NCI-H2081 (cell line): ENCODE measurements at regions not wholly inside any gene's neighbourhood (a gene's known extent, or its start where the extent isn't known, plus 50 kb on each side); places are given as distances from the start of the nearest gene placed in this dataset.
"Not testable (repeated sequence)": the region's sequence is repeated elsewhere in the genome, so short reads cannot be mapped to it uniquely, and the experiment has no call there.

Experiments
- DNase-seq, 2 experiments: peaks; one replicate each; lab custom pipeline; 2025; lab: John Stamatoyannopoulos, UW

DNA sequence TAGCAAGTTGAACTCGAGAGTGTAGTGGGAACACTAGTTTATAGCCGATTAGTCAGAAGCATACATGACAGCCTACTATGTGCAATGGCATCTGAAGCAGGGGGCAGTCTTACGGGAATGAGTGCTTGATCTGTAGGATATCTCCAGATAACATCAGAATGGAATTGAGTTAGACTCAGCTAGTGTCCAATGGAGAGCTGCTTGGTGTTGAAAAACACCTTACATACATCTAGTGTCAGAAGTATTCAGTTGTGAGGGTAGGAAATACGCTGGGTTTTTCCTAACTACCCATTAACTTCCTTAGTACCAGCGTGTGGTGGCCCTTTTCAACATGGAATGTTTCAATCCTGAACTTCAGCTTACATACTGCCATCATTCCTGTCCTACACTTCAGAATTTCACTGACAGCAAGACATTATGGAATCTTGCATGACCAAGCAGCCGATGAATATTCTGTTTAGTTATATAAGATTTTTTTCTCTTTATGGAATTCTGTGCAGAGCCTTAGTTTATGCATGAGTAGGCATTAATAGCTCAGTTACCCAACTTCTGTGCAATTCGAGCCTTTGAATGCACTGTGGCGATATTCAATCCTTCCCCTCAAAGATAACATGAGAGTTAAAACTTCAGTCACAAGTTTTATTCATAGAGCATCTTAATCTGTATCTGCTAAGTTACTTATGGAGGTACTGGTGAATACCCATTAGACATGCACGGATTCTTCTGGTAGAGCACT is 218.6 kb upstream of the MOCS1 start:
- DNase-seq: no peak

DNA sequence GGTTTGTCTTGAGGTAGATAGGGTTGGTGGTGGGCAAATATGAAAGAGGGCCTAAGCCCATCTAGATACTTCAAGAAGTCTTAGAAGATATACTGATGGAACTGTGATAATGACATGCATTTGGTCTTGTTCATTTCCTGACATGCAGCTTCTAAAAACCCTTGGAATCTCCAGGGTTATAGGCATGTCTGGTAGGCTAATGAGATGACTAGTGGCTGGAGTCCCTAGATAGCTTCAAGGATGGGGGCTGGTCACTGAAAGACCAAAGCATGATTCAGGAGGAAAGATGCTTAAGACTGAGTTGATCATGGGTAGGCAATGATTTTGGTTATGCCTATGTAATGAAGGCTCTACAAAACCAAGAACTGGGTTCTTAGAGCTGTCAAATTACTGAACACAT is 217.9 kb upstream of the MOCS1 start:
- no peak for DNase-seq

DNA sequence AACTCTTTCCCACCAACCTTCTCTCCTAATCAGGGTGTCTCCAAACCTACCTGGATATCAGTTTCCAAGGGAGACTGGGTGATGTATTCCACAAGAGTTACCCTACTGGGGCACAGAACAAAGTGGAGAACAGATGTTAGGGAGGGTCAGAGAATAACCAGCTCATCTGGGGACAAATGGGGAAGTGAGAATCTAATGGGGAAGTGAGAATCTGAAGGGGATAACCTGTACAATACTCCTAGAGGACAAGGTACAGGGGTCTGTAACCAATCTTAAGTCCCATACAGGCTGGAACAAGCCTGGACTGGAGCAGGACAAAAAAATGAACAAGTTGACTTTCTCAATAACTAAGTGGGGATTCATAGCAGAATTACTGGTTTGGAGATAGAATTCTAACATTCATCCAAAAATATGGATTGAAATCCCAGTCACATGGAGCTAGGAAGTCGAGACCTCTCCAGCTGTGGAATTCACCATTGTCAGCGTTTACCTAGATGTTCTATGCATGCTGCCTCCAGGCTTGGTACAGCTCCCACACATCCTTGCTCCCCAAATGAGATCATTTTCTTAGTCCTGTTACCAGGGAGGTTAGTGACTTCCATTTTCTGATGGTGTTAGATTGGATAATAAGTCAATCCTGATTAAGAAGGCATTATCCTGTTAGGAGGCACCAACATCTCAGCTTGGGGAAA is 214.8 kb upstream of the MOCS1 start:
- DNase-seq: no peak

DNA sequence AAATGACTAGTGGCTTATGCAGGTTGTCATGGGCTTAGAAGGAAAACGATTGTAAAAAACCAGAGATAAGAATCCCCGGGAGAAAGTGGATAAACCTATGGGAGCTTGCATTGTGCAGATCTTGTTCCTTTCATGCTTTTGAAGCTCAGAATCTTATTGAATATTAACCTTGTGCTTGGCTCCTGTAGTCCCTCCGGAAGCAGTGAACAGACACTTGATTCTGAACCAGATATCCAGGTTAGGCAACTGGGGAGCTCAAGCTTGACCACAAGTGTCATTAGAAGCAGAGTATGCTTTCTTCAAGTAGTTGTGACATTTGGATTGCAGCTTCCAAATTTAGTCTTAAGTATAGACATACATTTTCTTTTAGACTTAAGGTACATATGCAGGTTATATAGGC is 212.6 kb upstream of the MOCS1 start:
- DNase-seq: no peak

DNA sequence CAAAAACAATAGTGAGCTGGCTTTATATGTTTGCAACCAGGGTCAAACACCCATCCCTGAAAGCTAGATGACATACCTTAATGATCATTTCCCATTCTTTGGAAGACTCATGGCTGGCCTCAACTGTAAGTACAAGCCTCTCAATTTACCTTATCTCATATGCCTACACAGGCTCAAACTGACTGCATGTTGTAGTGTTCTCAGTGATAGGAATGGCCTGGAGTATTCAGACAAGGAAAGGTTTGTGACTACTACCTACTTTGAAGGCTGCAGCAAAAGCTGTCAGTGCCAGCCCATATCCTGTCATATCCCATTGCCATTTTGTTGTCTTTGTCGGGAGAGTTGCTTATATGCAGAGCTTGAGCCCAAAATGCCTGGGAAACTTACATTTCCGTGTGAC is 205.2 kb upstream of the MOCS1 start:
- DNase-seq: no peak

DNA sequence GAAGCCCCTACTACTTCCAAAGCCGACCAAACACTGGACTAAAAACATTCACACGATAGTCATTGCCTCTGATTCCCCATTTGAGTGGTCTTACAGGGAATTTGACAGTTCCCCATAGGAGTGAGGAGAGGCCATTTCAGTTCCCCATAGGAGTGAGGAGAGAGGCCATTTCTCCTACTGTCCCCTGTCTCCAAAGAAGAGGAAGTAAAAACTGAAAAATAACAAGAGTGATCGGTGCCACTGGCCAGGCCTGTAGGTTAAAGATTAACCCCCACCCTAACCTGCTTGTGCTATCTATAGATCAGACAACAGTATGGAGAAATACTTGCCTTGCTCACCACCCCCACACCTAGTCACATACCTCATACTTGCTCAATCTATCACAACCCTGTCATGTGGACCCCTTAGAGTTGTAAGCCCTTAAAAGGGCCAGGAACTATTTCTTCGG is 204.0 kb upstream of the MOCS1 start:
- no peak for DNase-seq

DNA sequence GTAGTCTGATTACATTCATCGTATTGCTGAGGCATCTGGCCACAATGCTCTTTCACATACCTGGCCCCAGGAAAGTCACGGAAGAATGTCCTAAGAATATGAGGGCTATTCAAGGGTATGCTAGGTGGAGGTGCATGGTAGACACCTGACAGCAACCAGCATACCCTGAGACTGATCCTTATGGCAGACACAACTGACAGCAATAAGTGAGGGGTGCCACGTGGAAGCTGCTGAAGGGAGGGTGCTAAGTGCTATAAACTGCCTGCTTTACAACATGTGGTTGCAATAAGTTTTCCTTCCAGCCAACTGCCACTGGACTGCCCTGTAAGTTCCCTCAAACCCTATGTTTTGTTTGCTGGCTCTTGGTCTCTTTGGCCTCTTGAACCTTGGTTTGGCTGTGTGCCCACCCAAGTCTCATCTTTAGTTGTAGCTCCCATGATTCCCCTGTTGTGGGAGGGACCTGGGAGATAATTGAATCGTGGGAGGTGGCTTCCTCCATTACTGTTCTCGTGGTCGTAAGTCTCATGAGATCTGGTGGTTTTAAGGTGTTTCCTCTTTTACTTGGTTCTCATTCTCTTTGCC is 201.3 kb upstream of the MOCS1 start:
- DNase-seq: no peak

DNA sequence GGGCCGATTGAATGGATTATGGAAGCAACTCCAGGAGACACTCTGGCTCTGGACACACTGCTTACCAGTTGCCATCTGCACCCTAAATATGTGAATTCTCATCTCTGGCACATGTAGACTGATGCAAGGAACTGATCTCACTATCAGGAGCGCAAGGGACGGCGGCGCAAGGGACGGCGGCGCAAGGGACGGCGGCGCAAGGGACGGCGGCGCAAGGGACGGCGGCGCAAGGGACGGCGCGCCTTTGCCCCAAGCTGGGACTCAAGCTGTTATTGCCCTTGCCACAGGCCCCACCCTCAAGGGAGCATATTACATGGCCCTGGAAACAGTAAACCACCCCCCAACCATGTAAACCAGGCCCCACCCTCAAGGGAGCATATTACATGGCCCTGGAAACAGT is 199.7 kb upstream of the MOCS1 start:
- not testable (repeated sequence) for DNase-seq

DNA sequence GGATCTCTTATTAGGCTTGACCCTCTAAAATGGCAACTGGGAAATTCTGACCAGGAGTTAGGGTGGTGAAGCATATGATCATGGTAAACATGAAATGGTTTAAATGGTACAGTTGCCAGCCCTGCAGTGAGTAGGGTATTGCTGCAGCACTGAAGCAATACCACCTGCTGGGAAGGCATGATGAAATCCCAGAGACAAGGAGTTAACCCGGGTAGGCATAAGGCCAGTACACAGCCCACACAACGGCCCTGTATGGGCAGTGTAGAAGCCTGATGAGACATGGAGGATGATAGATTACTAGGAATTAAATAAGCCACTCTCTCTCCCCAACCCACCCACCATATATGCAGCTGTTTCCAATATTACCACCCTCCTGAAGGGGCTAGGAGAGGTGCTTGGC is 197.4 kb upstream of the MOCS1 start:
- DNase-seq: no peak

DNA sequence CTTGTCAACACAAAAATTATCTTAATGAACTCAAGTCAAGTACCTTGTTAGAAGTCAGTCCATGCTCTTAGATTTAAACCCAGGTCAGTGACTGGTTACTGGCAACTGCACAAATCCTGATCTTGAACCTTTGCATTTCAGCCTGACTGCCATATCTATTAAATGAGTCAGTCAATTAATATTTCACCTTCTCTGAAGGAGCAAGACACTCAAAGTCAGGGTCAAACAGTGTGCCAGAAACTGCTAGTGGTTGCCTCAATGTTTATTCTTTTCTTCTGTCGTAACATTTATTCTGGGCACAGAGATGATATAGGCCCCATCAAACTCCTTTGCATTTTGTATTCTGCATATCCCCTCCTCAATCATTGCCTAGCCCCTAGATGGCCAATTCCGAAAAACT is 193.9 kb upstream of the MOCS1 start:
- no peak for DNase-seq

DNA sequence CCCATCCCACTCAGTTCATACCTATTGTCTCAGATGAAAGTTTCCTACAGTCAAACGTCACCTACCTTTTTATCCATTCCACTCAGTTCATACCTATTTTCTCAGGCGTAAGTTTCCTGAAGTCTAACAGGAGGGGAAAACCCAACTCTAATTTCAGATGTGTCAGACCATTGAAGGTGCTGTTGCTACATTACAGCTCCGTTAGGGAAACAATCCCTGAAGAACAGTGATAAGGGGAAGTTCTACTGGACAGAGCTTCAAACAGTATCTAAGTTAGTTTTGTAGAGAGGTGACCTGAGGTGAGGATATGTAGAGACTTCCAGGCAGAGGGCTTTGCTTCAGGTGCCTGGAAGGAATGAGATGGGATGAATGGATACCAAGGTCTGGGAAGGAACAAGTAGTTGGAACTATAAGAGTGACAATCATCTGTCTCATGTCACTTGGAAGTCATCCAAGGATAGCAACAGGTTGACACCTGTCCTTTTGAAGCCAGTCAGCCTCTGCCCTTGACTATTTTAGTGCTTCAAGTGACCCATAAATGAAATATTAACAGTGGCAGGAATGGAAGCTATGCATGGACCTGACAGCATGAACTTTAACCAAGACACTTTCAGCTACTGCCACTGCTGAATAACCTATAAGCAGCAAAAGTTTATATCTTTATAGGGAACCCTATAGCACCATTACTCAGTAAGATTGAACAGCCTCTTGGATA is 191.6 kb upstream of the MOCS1 start:
- no peak for DNase-seq

DNA sequence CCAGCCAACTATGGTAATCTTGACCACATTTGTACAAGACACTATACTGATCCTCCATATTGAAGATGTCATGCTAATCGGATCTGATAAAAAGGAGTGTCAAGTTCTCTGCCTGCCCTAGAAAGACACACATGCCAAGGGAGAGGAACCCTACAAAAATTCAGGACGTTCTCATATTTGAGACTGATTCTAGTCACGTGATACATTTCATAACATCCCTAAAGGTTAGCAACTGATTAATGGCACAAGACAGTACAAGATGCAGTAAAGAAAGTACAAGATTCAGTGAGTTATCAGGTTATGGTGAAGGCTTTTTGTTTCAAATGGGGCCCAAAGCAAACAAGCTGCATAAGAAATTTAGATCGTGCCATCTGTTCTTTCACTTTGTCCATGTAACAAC is 190.7 kb upstream of the MOCS1 start:
- DNase-seq: no peak

DNA sequence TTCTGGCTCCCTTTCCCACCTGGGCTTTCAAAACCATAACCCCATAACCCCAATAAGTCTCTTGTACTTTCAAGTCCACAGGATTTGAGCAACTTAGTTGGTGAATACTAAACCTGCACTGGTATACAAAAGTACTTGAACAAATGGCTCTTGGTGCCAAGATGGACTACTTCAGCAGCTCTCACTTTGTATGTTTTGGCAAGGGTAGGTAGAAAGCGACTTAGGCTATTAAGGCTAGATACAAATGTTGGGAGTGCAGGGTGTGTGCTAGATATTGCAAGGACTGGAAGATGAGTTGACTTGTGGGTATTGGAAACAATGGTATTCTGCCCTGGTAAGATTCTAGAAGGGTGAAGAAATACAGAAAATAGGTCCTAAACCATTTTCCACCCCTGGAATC is 182.6 kb upstream of the MOCS1 start:
- no peak for DNase-seq

DNA sequence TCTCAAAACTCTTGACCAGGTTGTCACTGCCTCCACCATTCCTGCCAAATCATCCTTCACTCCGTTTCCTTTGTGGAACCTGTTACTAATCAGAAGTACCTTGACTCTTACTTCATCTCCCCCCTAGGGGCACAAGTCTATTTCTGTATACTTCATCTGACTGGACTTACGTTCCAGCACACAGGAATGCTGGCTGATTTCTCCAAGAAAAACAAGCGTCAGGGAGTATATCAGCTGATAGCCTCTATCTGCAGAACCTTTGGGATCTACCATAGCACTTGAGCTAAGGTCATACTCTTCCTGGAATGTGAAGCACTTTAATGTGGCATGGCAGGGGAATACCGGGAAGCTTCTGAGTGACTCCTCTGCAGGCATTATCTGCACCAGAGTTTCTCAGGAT is 178.1 kb upstream of the MOCS1 start:
- DNase-seq: no peak

DNA sequence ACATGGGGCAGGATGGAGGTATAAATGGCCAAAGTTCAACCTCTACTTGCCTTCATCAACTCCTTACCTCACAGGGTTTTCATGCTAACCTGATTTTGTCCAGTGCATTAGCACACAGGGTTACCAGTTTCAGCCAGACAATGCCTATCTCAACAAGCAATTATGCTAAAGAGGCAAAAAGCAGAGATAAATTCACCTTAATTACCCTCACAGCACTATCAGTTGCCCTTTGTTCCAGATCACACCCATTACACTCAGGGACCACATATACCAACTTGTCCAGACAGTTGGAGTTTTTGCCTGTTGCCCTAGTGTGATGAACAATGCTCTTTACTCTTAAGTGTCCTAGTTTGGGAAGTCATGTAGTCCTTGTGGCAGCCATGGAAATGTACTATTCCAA is 174.5 kb upstream of the MOCS1 start:
- no peak for DNase-seq

DNA sequence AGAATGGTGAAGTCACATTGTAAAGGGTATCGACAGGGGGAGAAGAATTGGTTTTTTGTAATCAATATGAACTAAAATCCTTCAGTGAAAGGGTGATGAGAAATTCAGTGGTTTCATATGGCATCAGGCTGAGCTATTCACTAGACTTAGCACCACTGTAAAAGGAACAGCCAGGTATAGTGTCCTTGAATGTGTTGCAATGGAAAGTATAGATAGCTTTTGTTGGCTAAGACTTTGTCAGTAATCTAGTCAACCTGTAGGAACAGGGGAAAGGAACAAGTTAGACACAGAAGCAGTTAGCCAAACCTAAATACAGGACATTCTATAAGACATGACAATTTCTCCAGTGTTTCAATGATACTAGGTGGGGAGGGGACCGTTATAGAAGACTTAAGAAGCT is 172.6 kb upstream of the MOCS1 start:
- no peak for DNase-seq

DNA sequence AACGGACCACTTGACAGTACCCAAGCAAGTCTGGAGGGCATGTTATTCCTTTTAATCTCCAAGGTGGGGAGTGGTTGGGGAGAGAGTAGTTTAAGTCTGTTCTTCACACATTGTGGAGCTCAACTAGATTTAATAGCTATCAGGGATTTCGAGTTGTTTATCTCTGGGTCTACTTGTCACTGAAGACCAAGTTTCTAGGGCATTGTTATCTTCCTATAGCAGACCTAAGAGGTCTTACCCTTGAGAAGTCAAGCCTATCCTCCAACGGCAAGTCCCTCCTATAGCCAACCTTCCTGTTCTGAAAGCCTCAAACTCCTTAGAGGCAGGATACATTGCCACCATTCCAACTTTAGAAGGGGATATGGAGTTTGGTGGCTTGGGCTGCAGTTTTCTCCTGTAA is 164.5 kb upstream of the MOCS1 start:
- DNase-seq: no peak

DNA sequence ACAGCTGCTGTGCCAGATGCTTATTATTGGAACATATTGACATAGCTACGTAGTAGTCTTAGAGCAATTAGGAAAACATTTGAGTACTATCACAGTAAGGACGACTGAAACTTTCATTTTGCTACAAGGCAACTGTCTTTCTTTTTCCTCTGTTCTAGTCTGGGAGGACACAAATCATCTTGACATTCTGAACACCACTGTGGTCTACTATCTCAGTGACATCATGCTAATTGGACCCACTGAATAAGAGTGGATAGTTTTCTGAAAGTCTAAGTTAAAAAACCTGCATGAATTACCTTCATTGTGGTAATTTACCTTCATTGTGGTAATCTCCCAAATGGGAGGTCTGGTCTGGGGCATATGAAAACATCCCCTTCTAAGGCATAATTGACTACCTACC is 163.3 kb upstream of the MOCS1 start:
- no peak for DNase-seq

DNA sequence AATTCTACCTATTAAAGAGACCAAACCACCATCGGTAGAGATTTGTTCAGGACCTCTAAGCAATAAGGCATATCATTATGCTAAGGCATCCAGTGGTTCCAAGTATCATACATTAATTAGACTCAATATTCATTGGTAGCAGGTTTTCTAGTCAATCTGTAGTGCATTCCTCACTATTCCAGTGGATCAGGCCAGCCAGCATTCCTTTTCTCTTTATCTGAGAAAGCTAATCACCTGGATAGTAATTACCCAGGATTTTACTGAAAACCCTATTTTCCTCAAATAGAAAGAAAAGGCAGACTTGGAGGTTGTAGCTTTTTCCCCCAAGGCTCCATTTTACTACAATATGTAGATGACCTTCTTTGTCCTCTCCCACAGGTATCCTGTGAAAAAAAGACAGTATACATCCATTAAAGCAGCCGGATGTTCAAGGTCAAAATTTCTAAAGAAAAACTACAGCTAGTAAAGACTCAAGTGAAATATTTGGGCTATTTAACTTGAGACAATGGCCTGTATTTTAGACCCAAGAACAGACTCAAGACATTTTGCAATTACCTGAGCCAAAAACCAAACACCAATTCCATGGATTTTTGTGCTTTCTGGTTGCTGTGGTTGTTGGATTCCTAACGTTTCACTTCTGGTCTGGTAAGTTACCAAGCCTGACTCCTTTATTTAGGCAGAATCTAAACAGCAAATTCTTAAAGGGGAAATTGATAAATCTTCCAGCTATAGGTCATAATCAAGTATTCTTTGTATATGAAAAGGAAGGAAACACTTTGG is 149.1 kb upstream of the MOCS1 start:
- no peak for DNase-seq

DNA sequence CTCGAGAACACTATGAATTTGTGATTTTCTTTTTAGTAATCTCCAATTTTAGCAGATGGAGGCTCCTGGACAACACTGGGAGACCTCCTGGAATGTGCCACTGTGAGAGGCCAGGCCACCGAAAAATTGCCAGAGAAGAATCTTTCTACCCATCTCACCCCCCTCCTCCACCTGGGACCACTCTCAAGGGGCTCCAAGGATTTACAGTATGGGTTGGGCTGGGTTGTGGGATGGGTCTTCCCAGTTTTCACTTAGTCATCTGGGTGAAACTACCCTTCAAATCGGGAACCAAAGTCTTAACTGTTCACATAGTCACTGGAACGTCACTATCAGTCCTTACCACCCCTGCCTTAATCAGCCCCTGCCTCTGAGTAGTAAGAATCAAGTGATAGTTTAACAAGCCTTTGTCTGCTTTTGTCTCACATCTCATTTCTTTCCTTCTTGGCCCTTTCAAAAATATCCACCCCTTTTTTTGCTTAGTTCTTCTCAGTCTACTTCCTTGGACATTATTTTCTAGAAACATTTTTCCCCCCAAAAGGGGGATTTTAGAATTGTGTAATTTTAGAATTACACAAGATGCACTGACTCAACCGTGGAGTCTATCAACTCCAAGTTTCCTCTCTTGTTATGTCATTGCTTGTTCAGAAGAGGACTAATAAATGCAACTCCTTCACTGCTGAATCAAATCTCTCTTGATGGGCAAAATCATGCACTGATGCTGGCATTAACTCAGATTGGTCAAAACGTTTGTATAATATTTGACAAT is 148.2 kb upstream of the MOCS1 start:
- no peak for DNase-seq

DNA sequence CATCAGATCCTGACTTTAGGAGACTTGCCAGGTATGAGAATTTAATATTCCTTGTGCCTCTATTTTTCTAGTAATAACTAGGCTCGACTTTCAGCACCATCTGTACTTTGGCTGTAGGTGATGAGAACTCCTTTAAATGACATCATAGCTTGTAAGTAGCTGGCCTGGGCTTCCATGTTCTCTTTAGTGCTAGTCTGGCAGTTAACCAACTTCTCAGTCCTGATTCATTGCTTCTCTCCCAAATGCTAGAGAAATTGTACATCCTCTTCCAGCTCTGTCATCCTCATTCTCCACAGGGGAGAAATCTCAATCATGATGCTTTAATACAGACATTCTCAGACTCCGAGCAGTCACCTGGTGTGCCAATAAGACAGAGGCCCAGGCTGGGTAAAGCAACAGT is 143.5 kb upstream of the MOCS1 start:
- DNase-seq: no peak
